H9 (cell line): ENCODE measurements at regions not wholly inside any gene's neighbourhood (a gene's known extent, or its start where the extent isn't known, plus 50 kb on each side); places are given as distances from the start of the nearest gene placed in this dataset.

ENCODE experiments used
- DNase-seq: peaks from one replicate; pipeline ENCODE4 v3.0.0-alpha.2; 2017
- H2AFZ ChIP-seq: one replicate; pipeline ENCODE4 v1.6.1; 2013; ENCODE audit warnings: mild to moderate bottlenecking, low read length, control low read depth, moderate library complexity
- H2AK5ac ChIP-seq: 2 replicates; pipeline ENCODE4 v1.6.1; 2013; ENCODE audit warnings: low read length, control low read depth, mixed read lengths; ENCODE audit not compliant: insufficient read length
- H2BK120ac ChIP-seq: one replicate; pipeline ENCODE4 v1.6.1; 2013; ENCODE audit warnings: low read depth, mild to moderate bottlenecking, low read length, control low read depth, inconsistent platforms; ENCODE audit not compliant: poor library complexity, severe bottlenecking
- H2BK12ac ChIP-seq: 2 replicates; pipeline ENCODE4 v1.6.1; 2013; ENCODE audit warnings: low read length, control low read depth, mixed read lengths, low read depth; ENCODE audit not compliant: insufficient read length
- H2BK15ac ChIP-seq: 2 replicates; pipeline ENCODE4 v1.6.1; 2013; ENCODE audit warnings: low read depth, low read length, control low read depth
- H2BK20ac ChIP-seq: one replicate; pipeline ENCODE4 v1.6.1; 2013; ENCODE audit warnings: low read depth, mild to moderate bottlenecking, low read length, control low read depth, inconsistent platforms; ENCODE audit not compliant: poor library complexity, severe bottlenecking
- H2BK5ac ChIP-seq: 2 replicates; pipeline ENCODE4 v1.6.1; 2013; ENCODE audit warnings: low read length, control low read depth, mixed read lengths; ENCODE audit not compliant: insufficient read length
- H3K14ac ChIP-seq: 2 replicates; pipeline ENCODE4 v1.6.1; 2013; ENCODE audit warnings: low read length, control low read depth; ENCODE audit not compliant: insufficient read depth
- H3K18ac ChIP-seq: 2 replicates; pipeline ENCODE4 v1.6.1; 2013; ENCODE audit warnings: low read depth, mild to moderate bottlenecking, mixed read lengths, low read length, control low read depth; ENCODE audit not compliant: insufficient read length
- H3K23ac ChIP-seq: 2 replicates; pipeline ENCODE4 v1.6.1; 2013; ENCODE audit warnings: low read length, control low read depth, mixed read lengths, low read depth; ENCODE audit not compliant: insufficient read length
- H3K23me2 ChIP-seq: 2 replicates; pipeline ENCODE4 v1.6.1; 2013; ENCODE audit warnings: low read depth, mild to moderate bottlenecking, mixed read lengths, low read length, control low read depth; ENCODE audit not compliant: insufficient read length, poor library complexity, severe bottlenecking
- H3K27ac ChIP-seq: 2 replicates; pipeline ENCODE4 v1.5.1; 2013; ENCODE audit warnings: low read length, control low read depth, mixed read lengths, low read depth; ENCODE audit not compliant: insufficient read length
- H3K27me3 ChIP-seq: 2 replicates; pipeline ENCODE4 v1.6.1; 2013; ENCODE audit warnings: low read length, control low read depth, inconsistent platforms; ENCODE audit not compliant: insufficient read depth
- H3K4ac ChIP-seq: 2 replicates; pipeline ENCODE4 v1.6.1; 2013; ENCODE audit warnings: low read depth, mild to moderate bottlenecking, control low read depth, inconsistent platforms, low read length, moderate library complexity
- H3K4me1 ChIP-seq: 2 replicates; pipeline ENCODE4 v1.6.1; 2013; ENCODE audit warnings: low read length, control low read depth, inconsistent platforms; ENCODE audit not compliant: insufficient read depth
- H3K4me2 ChIP-seq: 2 replicates; pipeline ENCODE4 v1.6.1; 2013; ENCODE audit warnings: low read length, control low read depth, mixed read lengths; ENCODE audit not compliant: insufficient read length, insufficient read depth
- H3K56ac ChIP-seq: 2 replicates; pipeline ENCODE4 v1.6.1; 2013; ENCODE audit warnings: low read depth, mild to moderate bottlenecking, mixed read lengths, low read length, control low read depth; ENCODE audit not compliant: insufficient read length
- H3K79me1 ChIP-seq: 2 replicates; pipeline ENCODE4 v1.6.1; 2013; ENCODE audit warnings: low read depth, mild to moderate bottlenecking, moderate library complexity, low read length, control low read depth, inconsistent platforms; ENCODE audit not compliant: insufficient read depth, poor library complexity, severe bottlenecking
- H3K79me2 ChIP-seq: 2 replicates; pipeline ENCODE4 v1.6.1; 2013; ENCODE audit warnings: low read length, control low read depth, inconsistent platforms; ENCODE audit not compliant: insufficient read depth
- H3K9ac ChIP-seq: 2 replicates; pipeline ENCODE4 v1.6.1; 2013; ENCODE audit warnings: low read length, control low read depth, mixed read lengths; ENCODE audit not compliant: insufficient read length; ENCODE audit errors: extremely low read depth
- H3K9me3 ChIP-seq: one replicate; pipeline ENCODE4 v1.6.1; 2013; ENCODE audit warnings: low read depth, low read length, inconsistent platforms; ENCODE audit not compliant: control insufficient read depth
- H3T11ph ChIP-seq: one replicate; pipeline ENCODE4 v1.6.1; 2013; ENCODE audit warnings: mild to moderate bottlenecking, low read length, control low read depth, inconsistent platforms
- H4K20me1 ChIP-seq: one replicate; pipeline ENCODE4 v1.6.1; 2013; ENCODE audit not compliant: control insufficient read depth, insufficient read length, insufficient read depth
- H4K5ac ChIP-seq: 2 replicates; pipeline ENCODE4 v1.6.1; 2013; ENCODE audit warnings: low read depth, mild to moderate bottlenecking, mixed read lengths, low read length, control low read depth; ENCODE audit not compliant: insufficient read length
- H4K8ac ChIP-seq: replicated peaks from 2 replicates; pipeline ENCODE4 v1.6.1; 2013; ENCODE audit warnings: low read length, control low read depth, mixed read lengths, low read depth; ENCODE audit not compliant: insufficient read length
- H4K91ac ChIP-seq: 2 replicates; pipeline ENCODE4 v1.6.1; 2013; ENCODE audit warnings: low read depth, mild to moderate bottlenecking, moderate library complexity, mixed read lengths, low read length, control low read depth; ENCODE audit not compliant: insufficient read length
- H3K27ac Mint-ChIP-seq, 3 experiments: 2 replicates in 2 of 3; 3 replicates in 1 of 3; pipeline ENCODE4 v1.8.0; 2020 to 2021; ENCODE audit warnings: mixed read lengths in 3 of 3, mild to moderate bottlenecking in 1 of 3, moderate library complexity in 1 of 3
- H3K27me3 Mint-ChIP-seq: 2 replicates; pipeline ENCODE4 v1.8.0; 2021; ENCODE audit warnings: low read depth, mild to moderate bottlenecking, moderate library complexity, mixed read lengths
- H3K36me3 Mint-ChIP-seq, 3 experiments: 2 replicates in 2 of 3; 3 replicates in 1 of 3; pipeline ENCODE4 v1.8.0; 2020 to 2021; ENCODE audit warnings: low read depth in 3 of 3, mixed read lengths in 3 of 3; ENCODE audit not compliant: insufficient read depth in 1 of 3
- H3K4me1 Mint-ChIP-seq, 2 experiments: 2 replicates each; pipeline ENCODE4 v1.8.0; 2020; ENCODE audit warnings: mixed read lengths in 2 of 2
- H3K4me3 Mint-ChIP-seq, 2 experiments: 2 replicates in 1 of 2; 3 replicates in 1 of 2; pipeline ENCODE4 v1.8.0; 2020 to 2021; ENCODE audit warnings: mild to moderate bottlenecking in 2 of 2, mixed read lengths in 2 of 2, moderate library complexity in 1 of 2
- H3K9me3 Mint-ChIP-seq, 2 experiments: 2 replicates in 1 of 2; 3 replicates in 1 of 2; pipeline ENCODE4 v1.8.0; 2020; ENCODE audit warnings: mild to moderate bottlenecking in 2 of 2, mixed read lengths in 2 of 2, moderate library complexity in 1 of 2
- WGBS: extraction: QIAGEN DNeasy Blood & Tissue Kit; methylation state at CpG from one replicate; pipeline ENCODE4 v1.1.7; 2013; ENCODE audit warnings: missing lambda C conversion rate, low lambda C conversion rate, mixed read lengths; ENCODE audit not compliant: insufficient read length; ENCODE audit errors: extremely low coverage; 5-methylcytosine and 5-hydroxymethylcytosine counted together
- TF ChIP-seq, protein P1 (sequence below): fragments of 200-600 bp; sonication (generic); conservative IDR thresholded peaks from 3 replicates; pipeline ENCODE4 v1.8.0; 2021; ENCODE audit warnings: antibody characterized with exemption, mild to moderate bottlenecking

DNA sequence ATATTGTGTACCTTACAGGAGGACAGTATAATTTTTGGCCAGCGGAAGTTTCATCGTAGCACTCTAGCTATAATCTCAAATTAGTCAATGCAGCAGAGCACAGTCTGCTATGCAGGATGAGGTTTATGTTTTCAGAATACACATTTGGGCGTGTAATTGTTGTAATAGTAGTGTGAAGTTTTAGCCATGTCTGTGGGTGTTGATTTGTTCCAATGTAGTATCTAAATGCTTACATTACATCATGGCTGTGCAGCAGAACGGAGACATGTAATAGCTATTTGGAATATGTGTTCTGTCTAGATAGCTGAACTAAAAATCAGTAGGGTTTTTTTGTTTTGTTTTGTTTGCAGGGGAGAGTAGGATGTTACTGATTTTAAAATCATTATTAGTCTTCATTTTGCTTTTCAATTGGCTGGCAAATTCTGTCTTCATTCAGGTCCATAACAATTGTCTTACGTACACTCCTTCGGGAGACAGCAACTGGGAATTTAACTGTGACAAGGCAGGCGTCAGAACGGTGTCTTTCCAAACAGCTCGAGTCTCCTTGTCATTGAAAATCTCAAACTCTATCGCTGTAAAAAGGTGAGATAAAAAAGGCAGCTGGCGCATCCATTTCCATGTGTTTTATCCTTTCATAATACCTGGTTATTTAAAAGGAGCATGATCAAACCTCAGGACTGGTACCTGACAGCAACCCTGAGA is 65.1 kb upstream of the CDH4 start:
- Histone ChIP-seq H4K5ac (no peak overlapping the region), H3K4me1 (no peaks in the 10 kb centered on the region), H3K27me3 (peaks cover 2% of the 10 kb centered on the region; the same call in 1 of the 2 replicates), H3K23me2 (no peaks in the 10 kb centered on the region), H3K14ac (no peak overlapping the region), H2AK5ac (no peak overlapping the region), H2BK12ac (no peak overlapping the region), H4K8ac (no peak overlapping the region), H3K79me1 (no peaks in the 10 kb centered on the region), H3K9ac (no peak overlapping the region), H3K4me2 (no peak overlapping the region), H2BK15ac (no peak overlapping the region), H4K20me1 (peaks cover 5% of the 10 kb centered on the region), H4K91ac (no peak overlapping the region), H2AFZ (no peak overlapping the region), H3K56ac (no peak overlapping the region), H2BK20ac (no peak overlapping the region), H2BK120ac (no peak overlapping the region), H3K23ac (no peak overlapping the region), H3K79me2 (no peaks in the 10 kb centered on the region), H3K9me3 (no peaks in the 10 kb centered on the region), H3K18ac (no peak overlapping the region), H2BK5ac (no peak overlapping the region), H3K27ac (no peak overlapping the region), H3K4ac (no peak overlapping the region), H3T11ph (no peak overlapping the region)
- DNase-seq = no peak
- Mint-ChIP-seq H3K36me3 (no peaks in the 10 kb centered on the region), H3K4me1 (peaks cover 4 to 16% of the 10 kb centered on the region in 2 experiments), H3K9me3 (no peaks in the 10 kb centered on the region), H3K27me3 (peaks cover 35% of the 10 kb centered on the region), H3K4me3 (no peak overlapping the region), H3K27ac (no peak overlapping the region)
- TF ChIP-seq, protein P1, sequence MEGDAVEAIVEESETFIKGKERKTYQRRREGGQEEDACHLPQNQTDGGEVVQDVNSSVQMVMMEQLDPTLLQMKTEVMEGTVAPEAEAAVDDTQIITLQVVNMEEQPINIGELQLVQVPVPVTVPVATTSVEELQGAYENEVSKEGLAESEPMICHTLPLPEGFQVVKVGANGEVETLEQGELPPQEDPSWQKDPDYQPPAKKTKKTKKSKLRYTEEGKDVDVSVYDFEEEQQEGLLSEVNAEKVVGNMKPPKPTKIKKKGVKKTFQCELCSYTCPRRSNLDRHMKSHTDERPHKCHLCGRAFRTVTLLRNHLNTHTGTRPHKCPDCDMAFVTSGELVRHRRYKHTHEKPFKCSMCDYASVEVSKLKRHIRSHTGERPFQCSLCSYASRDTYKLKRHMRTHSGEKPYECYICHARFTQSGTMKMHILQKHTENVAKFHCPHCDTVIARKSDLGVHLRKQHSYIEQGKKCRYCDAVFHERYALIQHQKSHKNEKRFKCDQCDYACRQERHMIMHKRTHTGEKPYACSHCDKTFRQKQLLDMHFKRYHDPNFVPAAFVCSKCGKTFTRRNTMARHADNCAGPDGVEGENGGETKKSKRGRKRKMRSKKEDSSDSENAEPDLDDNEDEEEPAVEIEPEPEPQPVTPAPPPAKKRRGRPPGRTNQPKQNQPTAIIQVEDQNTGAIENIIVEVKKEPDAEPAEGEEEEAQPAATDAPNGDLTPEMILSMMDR = no peak
- WGBS = no CpG with 5 or more reads among the region's 11 CpGs
